Heart left ventricle (tissue), 13 donors: ENCODE measurements at regions not wholly inside any gene's neighbourhood (a gene's known extent, or its start where the extent isn't known, plus 50 kb on each side); places are given as distances from the start of the nearest gene placed in this dataset.

Source experiments
- POLR2A ChIP-seq, 2 donors: fragments of 450-650 bp; IDR thresholded peaks; one replicate each; pipeline ENCODE4 v1.6.1; 2017; ENCODE audit warnings: antibody characterized with exemption in 2 of 2, mild to moderate bottlenecking in 2 of 2, moderate library complexity in 2 of 2
- TF ChIP-seq, protein P1 (sequence below), 12 donors: fragments of 200-600 bp; sonication (generic) in 4 of 12; IDR thresholded peaks; one replicate each; pipeline versions ENCODE4 v1.5.0 to v1.8.0; 2018 to 2022; ENCODE audit warnings: antibody characterized with exemption in 12 of 12, mild to moderate bottlenecking in 5 of 12
- donor health status: ischemic (EF 13 %, LVEDD 7.1; RV severe dilation, severe dysfunction).
- donor health status: DM: no; HTN: yes; CAD: no.
- donor health status: DM: no; HTN: no; CAD: no.
- donor health status: ischemic (EF 25% LVEDD 6.9; RV normal size, moderate dysfunction).
- donor health status: ischemic (EF 25% LVEDD 5.7; RV mildly dilated, moderate dysfunction).
- donor health status: ischemic (EF 35%, LVEDD 5.7; RV mildly dilated, moderate dysfunction).
- donor health status: nonischemic (EF 11% LVEDD 7.7; RV severe dilation, severe dysfunction).
- donor health status: DM: yes; HTN: yes; CAD: no.
- donor health status: PGD.
- donor health status: ischemic (EF 29% LVEDD 5.4; RV normal size, mild dysfunction).
- donor health status: nonischemic (EF 23%, LVEDD 6.1; RV moderate dilation, normal function).

DNA sequence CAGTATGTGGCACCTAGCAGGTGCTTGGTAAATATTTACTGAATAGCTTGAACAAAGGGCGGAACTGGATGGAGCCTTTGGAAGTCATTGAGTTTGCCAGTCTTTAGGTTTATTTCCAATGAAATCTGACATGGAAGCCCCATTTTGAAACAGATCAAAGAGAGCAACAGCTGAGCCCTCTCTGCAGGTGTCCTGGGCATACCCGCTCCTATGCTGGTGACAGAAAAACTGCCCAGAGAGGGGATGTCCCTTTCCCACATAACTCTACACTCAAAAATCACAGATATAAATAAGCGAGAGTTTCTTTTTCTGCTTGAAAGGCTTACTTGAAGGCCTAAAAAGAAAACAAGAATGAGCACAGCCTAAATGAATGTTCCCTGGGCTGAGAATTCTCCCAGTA is 53.0 kb upstream of the RALY start:
- TF ChIP-seq POLR2A (IDR thresholded peaks at IDR 0.05) = no peak
- TF ChIP-seq, protein P1, sequence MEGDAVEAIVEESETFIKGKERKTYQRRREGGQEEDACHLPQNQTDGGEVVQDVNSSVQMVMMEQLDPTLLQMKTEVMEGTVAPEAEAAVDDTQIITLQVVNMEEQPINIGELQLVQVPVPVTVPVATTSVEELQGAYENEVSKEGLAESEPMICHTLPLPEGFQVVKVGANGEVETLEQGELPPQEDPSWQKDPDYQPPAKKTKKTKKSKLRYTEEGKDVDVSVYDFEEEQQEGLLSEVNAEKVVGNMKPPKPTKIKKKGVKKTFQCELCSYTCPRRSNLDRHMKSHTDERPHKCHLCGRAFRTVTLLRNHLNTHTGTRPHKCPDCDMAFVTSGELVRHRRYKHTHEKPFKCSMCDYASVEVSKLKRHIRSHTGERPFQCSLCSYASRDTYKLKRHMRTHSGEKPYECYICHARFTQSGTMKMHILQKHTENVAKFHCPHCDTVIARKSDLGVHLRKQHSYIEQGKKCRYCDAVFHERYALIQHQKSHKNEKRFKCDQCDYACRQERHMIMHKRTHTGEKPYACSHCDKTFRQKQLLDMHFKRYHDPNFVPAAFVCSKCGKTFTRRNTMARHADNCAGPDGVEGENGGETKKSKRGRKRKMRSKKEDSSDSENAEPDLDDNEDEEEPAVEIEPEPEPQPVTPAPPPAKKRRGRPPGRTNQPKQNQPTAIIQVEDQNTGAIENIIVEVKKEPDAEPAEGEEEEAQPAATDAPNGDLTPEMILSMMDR (IDR thresholded peaks at IDR 0.05) = no peak
